HG03103 (cell line): ENCODE measurements at regions not wholly inside any gene's neighbourhood (a gene's known extent, or its start where the extent isn't known, plus 50 kb on each side); places are given as distances from the start of the nearest gene placed in this dataset.

Experiments used
- ATAC-seq: cut with Tn5 transposase; IDR thresholded peaks from one replicate; pipeline ENCODE4 v1.9.1; 2021; ENCODE audit warnings: low read depth; ENCODE audit not compliant: unreplicated experiment

DNA sequence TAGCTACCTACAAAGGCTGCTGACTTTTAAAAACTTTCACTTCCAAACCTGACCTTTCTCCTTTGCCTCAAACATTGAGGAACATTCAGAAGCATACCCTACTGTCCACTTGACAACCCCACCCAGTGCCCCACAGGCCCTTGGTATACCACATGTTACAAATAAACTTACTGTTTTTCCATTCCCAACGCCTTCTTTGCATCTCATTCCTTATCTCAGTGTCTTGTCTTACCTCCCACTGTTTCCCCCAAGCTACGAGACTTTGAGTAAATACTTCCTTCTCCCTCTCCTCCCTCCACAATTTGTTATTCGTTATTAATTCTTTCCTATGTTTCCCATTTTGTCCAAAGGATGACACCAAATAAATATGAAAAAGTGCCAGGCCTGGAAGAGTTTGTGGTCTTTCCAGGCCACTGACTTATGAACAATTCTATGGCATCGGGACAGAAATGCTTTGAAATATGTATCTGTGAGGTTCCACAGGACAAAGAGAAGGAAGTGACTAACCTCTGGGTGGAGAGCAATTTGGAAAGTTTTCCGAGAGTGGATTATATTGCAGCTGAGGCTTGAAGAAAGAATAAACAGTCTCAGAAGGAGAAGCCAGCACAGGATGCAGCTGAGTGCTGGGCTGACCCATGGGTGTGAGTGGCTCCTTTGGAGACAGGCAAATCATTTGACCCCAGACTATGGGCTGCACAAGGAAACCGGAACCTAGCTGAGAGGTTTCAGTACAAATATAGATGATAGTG, 409.0 kb downstream of the LPIN1 start:
- no peak for ATAC-seq

DNA sequence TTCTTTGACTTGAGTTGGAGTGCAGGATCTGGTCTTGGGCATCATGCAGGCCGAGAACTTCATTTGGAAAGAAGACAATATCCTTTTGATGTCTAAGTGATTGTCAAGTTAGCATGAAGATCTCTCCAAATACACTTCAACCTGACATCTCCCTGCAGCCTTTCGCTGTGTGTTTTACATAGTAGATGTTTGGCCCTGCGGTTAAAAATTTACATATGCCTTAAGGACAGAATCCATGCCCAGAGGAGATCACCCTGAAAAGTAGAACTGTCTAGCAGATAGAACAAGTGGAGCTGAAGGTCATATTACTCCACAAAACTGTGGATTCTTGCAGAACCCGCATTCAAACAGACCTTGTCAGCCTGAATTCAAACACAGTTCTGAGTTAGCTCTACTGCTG, 409.9 kb downstream of the LPIN1 start:
- ATAC-seq, result no peak

DNA sequence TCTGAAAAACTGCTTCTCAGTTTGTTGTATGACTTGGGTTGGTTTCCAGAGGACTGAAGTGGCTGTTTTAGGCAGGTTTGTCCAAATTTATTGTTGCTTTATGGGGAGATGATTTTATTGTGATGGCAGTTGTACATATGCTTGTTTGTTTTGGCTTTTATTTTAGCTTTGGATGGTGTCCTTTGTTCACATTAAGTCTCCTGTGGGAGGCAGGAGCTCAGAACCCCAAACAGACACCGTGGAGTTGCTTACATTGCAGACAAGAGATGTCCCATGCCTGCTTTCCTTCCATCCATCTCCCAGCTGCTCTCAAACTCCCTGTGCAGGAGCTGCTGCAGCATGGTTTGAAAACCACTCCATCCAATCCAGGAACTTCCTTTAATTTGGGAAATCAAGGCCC, 414.7 kb downstream of the LPIN1 start:
- no peak for ATAC-seq

DNA sequence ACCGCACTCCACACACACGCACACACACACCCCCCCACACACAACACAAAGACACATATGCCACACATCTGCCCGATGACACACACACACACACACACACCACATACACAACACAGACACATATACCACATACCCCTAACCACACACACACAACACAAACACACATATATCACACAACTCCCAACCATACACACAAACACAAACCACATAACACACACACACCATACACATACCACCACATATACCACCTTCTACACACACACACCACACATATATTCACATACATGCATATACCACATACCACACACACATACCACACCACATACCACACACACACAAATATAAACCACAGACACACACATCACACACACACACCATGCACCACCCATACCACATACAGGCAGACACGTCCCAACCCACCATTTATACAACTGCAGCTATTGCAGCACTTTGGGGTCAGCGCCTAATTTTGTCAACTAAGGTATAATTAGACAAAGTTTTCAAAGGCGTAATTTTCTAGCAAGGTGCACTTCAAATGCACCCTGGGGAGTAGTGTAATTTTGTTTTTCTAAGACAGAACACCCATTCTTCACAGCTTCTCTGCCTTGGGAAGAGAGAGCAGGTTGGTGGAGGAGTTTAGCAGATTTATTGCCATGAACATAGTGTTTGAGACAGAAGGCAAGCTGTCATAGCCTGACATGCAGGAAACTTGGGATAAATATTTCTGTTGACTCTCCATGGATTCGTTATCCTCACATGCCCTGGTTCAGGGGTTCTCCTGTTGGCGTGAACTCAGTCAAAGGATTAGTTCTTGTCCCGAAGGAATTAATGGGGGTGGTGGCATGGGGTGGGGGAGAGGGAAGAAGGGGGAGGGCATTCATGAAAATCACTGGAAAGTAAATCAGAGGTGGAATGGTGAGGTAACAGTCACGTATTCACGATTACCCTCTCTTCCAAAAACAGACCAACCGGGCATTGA, 416.1 kb downstream of the LPIN1 start:
- no peak for ATAC-seq

- ATAC-seq, result no peak
Measured at GRCh38 chr2:12163866-12164265, 417.4 kb downstream of the LPIN1 start.

DNA sequence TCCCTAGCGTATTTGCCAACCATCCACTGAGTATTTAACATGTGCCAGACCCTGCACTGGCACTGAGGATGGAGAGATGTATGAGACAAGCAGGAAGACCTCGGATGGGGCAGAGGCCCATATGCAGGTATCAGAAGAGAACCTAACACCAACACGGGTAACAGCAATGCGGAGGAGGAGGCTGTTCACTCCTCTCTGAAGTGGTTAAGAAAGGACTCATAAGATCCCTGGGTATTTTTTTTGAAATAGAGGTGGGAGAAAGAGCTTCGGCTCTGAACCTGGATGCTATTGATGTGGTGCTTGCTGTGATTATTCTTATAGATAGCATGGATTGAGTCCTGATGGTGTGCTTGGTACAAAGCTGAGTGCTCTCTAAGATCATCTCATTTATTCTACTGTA, 418.3 kb downstream of the LPIN1 start:
- no peak for ATAC-seq

GRCh38 chr2:12167525-12168317, 421.3 kb downstream of the LPIN1 start:
- no peak for ATAC-seq

- no peak for ATAC-seq
Measured at GRCh38 chr2:12168354-12168753, 421.9 kb downstream of the LPIN1 start.

- no peak for ATAC-seq
Measured at GRCh38 chr2:12168791-12169388, 422.5 kb downstream of the LPIN1 start.

GRCh38 chr2:12169721-12170120, 423.3 kb downstream of the LPIN1 start:
- no peak for ATAC-seq

GRCh38 chr2:12170121-12170520, 423.7 kb downstream of the LPIN1 start:
- no peak for ATAC-seq

GRCh38 chr2:12173271-12173942, 427.0 kb downstream of the LPIN1 start:
- ATAC-seq, result no peak

DNA sequence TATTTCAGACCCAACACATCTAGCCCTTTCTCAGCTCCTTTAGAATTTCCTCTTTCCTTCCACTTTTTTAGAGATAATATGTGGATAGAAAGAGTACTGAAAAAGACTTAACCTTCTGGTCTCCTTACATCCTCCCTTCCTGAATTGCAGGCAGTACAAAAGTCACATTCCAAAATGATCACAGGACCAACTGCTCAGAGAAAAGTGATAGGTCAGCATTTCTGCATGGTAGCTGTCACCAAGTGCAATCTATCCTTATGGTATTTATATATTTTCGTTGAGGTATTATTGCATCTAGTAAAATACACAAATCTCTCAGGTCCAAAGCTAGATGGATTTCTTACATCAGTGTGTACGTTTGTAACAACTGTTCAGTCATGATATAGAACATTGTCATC, 427.5 kb downstream of the LPIN1 start:
- ATAC-seq, result no peak

GRCh38 chr2:12175323-12175722, 428.9 kb downstream of the LPIN1 start:
- no peak for ATAC-seq

GRCh38 chr2:12176623-12177454, 430.4 kb downstream of the LPIN1 start:
- peak; percentile 64 for ATAC-seq

DNA sequence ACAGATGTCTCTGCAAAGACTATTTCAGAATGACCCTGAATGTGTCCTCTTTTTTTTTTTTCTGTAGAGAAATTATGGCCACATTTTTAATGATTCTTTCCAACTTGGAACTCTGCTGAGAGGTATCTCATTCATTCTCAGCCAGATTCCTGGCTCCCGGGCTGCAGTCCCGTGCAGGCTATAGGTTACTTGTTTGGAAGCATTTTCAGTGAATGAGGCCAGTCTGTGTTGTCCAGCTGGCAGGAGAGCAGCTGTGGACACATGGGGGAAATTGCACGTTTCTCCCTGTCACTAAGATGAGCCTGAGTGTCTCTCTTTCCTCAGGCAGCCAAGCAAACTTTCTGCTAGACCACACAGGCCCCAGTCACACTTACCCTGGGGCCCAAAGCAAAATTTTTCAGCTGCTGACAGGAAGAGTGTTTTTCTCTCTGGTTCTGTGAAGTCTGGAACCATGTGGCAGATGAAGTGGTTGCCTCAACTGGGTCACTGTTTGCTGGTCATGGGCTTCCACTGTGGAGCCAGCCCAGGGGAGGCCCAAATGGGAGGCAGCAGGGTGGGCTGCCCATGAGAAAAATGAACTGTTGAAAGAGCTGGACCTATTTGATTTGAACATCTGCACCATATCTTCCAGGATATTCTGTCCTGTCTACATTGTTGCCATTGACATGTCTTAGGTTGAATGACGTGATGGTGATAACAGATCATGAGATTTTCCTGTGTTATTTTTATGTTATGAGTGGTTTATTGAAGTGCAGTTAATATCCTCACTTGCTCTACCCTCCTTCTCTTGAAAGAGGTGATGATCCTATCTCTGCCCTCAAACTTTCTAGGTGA, 431.2 kb downstream of the LPIN1 start:
- peak; percentile 50 for ATAC-seq

GRCh38 chr2:12178289-12179080, 432.1 kb downstream of the LPIN1 start:
- no peak for ATAC-seq
